HG02885 (cell line): ENCODE measurements at regions not wholly inside any gene's neighbourhood (a gene's known extent, or its start where the extent isn't known, plus 50 kb on each side); places are given as distances from the start of the nearest gene placed in this dataset.
"Not testable (repeated sequence)": the region's sequence is repeated elsewhere in the genome, so short reads cannot be mapped to it uniquely, and the experiment has no call there.

Source experiments
- ATAC-seq: cut with Tn5 transposase; IDR thresholded peaks from one replicate; pipeline ENCODE4 v1.9.1; 2021; ENCODE audit warnings: mild to moderate bottlenecking; ENCODE audit not compliant: unreplicated experiment, poor library complexity

DNA sequence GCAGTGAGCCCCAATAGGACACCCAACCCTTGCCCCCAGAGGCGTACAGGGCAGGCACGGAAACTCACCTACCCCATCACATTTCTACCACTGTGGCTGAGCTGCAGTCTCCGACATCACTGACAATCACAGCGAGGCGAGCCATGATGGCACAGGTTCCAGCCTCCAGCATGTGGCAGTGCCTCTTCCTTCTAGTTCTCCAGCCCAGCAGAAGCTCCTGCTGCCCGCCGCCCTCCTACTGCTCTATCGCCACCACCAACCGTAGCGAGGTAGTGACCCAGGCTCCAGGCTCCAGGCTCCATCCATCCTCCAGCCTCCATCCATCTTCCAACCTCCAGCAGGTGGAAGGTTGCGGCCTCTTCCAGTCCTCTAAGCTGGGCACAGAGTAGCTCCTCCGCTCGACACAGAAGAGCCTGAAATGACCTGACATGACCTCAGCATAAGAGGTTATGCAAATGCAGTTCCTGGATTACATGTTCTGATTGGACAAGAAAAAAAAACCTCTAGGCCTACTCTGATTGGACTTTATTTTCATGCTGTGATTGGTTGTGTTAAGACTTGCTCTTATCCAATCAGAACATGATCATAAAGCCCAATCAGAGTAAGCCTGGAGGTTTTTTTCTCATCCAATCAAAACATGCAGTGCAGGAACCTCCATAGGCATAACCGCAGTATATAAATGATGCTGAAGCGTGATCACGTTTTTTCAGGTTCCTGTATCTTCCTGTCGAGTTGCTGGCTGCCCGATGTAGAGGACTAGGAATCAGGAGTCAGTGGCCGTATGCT lies 438.9 kb upstream of the ZNF337 start:
- ATAC-seq, result no peak

DNA sequence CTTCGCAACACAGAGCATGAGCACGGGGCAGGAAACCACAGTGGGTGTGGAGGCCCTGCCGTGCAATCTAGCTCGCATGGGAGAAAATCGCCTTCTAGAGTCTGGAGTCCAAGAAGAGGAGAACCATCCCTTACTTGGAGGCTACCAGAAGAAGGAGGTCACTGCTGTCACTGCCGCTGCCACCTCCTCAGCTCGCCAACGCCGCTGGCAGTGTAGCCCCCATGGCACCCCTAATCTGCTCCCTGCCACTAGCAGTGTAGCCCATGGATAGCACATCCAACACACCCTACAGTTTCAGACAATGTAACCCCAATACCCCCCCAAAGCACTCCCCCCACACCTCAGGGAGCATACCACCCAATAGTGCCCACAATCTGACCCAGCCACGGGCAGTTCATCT lies 438.0 kb upstream of the ZNF337 start:
- ATAC-seq, result no peak

DNA sequence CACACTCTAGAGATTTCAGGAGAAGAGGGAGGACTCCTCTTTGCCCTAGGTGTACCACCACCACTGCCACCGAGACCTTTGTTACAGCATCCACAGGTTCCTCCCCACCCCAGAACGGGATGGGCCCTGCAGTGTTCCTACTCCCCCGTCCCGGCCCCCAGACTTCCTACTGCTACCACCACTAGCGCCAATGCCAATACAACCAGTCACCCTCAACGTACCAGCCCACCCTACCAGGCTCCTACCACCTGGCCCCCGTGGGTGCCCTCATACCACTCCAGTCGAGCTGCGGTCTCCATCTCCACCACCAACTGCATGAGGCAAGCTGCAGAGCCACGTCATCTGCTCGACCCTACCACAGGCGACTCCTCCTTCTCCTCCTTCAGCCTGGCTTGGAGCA lies 437.1 kb upstream of the ZNF337 start:
- ATAC-seq, result not testable (repeated sequence)

DNA sequence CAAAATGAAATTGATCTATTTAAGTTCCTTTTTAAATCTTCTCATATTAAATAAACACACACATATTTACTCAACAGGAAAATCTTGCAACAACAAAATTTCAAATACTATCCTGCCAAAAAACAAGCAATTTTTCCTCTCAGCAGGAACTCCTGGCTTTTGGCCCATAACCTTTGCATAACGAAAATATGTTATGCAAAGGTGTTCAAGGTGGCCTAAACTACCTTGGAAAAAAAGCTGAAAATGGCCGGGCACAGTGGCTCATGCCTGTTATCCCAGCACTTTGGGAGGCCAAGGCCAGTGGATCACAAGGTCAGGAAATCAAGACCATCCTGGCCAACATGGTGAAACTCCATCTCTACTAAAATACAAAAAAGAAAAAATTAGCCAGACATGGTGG lies 424.3 kb upstream of the ZNF337 start:
- ATAC-seq, result not testable (repeated sequence)

DNA sequence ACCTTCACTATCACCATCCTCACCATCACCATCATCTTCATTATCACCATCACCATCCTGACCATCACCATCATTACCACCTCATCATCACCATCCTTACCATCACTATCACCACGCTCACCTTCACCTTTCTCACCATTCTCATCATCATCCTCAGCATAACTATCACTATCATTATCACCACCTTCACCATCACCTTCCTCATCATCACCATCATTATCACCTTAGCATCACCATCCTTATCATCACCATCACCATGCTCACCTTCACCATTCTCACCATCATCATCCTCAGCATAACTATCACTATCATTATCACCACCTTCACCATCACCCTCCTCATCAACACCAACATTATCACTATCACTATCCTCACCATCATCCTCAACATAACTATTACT lies 397.8 kb upstream of the ZNF337 start:
- ATAC-seq, result not testable (repeated sequence)

DNA sequence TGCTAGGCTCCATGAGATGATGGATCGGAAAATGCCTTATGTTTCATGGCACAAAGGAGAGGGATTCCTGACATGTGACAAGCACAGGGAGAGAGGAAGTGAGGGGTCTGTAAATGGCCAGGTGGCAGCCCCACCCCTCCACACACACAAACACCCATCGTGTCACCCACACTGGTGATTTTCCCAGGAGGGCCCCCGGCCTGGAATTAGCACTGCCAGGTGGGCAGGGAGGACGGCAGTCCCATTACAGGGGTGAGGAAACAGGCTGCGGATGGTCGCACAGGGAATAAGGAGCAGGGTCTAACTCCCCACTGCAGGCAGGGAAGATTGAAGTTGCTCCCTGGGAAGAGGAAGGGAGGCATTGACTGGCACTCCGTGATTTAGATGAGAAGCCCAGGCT lies 395.3 kb upstream of the ZNF337 start:
- not testable (repeated sequence) for ATAC-seq

DNA sequence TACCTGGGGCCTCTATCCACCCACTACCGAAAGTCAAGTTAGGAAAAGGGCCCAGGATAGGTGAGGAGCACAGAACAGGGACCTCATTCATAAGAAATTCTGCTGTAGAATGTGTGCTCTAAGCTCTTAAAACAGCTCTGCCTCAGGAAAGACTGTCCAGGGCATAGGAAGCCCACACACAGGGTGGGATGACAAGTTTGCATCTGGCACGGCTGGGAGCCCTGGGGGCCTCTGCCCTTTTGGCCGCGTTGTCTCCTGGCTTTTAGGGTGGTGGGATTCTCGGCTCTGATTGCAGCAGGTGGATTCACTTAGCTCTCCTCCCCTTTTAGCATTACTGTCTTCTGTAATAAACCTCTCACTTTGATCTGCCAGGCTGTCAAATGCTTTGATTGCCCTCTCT lies 389.5 kb upstream of the ZNF337 start:
- ATAC-seq, result not testable (repeated sequence)

DNA sequence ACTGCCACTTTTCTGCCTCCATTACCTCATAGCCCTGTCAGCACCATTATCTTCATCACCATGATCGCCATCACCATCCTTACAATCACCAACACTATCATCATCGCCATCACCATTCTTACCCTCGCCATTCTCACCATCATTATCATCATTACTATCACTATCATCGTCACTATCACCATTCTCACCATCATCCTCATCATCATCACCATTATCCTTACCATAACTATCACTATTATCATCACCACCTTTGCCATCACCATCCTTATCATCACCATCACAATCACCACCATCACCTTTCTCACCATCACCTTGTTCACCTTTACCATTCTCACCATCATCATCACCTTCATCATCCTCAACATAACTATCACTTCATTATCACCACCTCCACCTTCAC lies 377.3 kb upstream of the ZNF337 start:
- not testable (repeated sequence) for ATAC-seq

DNA sequence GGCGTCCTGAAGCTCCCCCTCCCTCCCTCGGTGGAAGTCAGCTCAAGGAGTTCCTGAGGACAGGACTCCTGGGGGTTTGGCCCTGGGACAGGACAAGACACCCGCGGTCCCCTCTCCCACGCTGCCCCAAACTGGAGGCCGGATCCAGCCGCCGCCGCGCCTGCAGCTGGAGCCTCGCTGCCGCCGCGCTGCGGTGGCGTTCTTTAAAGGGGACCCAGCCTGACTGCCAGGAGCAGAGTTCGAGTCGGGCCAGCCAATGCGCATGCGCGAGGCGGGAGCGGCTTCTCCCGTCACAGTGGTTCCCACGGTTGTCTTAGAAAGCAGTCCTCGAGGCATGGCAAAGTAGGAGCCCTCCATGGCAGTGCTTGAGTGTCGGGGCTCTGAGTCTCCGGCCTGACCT lies 362.7 kb upstream of the ZNF337 start:
- not testable (repeated sequence) for ATAC-seq

DNA sequence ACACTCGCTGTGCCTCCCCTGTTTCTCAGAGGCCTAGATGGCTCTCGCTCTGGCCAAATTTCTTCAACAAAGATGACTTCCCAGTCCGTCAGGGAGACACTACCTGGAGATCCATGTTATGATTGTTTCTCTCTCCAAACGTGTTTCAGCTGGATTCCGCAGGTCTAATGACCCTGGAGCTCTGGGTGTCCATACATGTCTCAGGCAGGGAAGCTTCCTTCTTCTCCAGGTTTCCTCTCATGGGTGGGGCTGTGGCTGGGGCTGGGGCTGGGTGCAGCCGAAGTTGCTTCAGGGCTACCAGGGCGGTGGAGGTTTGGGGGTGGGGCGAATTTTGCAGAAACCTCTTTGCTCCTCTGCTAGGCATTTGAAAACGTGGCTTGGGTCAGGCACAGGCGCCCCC lies 361.8 kb upstream of the ZNF337 start:
- not testable (repeated sequence) for ATAC-seq

DNA sequence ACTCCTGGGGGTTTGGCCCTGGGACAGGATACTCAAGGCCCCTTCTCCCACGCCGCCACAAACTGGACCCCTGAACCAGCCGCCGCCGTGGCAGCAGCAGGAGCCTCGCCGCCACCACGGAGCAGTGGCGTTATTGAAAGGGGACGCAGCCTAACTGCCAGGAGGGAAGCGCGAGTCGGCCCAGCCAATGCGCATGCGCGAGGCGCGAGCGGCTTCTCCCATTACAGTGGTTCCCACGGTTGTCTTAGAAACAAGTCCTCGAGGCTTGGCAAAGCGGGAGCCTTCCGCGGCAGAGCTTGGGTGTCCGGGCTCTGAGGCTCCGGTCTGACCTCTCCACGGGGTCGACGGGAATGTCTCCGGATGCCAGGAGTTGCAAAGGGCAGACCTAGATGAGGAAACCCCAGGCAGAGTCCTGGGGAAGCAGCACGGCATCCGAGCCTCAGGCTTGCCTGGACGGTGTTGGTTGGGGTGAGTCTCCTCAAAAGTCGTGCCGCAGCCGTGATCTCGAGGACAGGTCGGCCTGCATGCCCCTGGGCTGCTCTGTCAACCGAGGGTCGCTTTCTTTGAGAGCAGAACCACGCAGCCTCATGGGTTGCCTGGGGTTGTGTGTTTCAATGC lies 360.6 kb upstream of the ZNF337 start:
- not testable (repeated sequence) for ATAC-seq

DNA sequence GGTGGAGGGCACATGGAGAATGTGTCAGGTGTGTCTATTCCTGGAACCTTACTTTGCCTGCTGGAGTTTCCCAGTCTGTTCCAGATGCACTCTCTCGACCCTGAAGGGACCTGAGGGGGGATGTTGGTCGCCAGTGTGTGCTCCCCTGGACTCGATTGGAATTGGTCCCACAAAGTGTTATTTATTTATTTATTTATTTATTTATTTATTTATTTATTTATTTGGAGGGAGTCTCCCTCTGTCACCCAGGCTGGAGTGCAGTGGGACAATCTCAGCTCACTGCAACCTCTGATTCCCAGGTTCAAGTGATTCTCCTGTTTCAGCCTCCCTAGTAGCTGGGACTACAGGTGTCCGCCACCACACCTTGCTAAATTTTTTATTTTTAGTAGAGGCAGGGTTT lies 329.1 kb upstream of the ZNF337 start:
- not testable (repeated sequence) for ATAC-seq

DNA sequence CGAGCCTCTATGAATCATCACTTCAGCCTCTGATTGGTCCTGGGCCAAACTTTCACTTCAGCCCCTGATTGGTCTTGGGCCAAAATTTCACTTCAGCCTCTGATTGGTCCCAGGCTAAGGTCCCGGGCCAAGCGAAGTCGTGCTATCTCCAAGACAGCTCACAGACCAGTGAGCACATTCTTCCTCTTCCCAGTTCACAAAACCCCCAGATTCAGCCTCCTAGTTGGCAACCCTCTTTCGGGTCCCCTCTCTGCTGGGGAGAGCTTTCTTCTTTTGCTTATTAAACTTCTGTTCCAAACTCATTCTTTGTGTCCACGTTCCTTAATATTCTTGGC lies 314.3 kb upstream of the ZNF337 start:
- ATAC-seq, result peak; percentile 68

DNA sequence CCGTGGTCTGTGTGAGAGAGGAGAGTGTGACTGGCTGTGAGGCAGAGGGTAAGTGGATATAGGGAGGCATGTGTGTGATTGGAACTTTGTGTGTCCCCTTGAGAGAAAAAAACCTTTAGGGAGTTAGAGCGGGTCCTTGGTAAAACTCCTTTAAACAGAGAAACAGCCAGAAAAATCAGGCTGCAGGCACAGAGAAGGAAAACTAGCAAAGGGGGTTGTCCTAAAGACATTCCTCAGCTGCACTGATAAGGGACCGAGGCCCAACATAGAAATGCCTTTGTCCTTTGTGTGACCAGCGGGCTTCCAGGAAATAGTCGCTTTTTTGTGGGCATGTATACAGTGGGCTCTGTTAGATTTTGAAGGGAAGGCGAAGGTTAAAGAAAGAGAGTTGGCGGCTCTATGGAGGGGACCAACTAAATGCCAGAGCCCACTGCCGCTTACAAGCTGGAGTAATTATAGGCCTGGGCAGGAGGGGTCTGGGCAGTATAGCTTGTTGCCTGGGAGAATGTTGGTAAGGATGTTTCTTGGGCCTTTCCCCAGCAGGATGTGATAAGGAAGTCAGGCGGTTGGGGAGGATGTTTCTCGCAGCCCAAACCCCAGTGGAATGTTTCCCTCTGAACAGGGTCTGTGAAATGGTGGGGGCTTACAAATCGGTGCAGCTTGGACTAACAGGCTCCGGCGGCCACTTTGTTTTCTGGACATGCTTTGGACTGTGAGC lies 313.7 kb upstream of the ZNF337 start:
- ATAC-seq, result not testable (repeated sequence)

DNA sequence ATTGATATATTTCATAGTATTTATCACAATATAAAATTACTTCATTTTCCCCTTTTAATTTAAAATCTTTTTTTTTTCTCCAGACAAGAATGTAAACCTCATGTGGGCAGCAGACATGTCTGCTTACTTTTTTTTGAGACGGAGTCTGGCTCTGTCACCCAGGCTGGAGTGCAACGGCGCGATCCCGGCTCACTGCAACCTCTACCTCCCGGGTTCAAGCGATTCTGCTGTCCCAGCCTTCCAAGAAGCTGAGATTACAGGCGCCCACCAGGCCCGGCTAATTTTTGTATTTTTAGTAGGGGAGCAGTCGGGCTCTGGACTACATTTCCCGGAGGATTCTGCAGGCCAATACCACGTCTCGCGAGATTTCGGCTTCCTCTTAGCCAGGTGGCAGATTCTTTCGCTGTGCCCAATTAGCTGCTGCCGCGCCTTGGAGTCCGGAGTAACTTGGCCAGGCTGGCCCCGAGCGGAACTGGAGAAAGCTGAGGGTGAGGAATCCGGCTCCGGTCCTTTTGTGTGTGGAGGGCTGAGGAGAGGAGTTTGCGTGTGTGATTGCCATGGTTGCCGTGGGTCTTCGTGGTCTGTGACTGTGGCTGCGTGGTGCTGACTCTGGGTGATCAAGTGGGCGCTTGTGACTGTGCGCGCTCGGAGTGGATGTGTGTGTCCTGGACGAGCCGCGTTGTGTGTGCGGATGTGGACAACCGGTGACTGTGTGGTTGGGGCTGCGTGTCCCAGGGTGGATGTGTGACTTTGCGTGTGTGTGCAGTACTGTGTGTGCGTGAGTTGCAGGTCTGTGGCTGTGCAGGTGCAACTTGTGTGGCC lies 313.0 kb upstream of the ZNF337 start:
- ATAC-seq, result peak; percentile 72

DNA sequence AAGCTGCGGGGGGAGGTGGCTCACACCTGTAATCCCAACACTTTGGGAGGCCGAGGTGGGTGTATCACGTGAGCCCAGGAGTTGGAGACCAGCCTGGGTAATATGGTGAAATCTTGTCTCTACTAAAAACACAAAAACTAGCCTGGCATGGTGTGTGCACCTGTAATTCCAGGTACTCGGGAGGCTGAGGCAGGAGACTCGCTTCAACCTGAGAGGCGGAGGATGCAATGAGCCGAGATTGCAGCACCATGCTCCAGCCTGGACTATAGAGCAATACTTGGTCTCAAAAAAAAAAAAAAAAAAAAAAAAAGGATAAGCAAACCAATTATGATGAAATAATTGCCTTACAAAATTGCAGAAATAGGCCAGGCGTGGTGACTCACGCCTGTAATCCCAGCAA lies 311.4 kb upstream of the ZNF337 start:
- ATAC-seq, result not testable (repeated sequence)

DNA sequence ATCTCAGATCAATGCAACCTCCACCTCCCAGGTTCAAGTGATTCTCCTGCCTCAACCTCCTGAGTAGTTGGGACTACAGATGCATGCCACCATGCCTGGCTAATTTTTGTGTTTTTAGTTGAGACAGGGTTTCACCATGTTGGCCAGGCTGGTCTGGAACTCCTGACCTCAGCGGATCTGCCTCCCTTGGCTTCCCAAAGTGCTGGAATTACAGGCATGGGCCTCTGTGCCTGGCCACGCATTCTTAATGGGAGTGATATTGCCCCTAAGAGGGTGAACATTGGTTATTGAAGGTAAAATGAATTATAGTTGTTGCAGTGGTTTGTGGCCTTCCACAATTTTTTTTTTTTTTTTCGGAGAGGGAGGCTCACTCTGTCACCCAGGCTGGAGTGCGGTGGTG lies 309.5 kb upstream of the ZNF337 start:
- ATAC-seq, result not testable (repeated sequence)

DNA sequence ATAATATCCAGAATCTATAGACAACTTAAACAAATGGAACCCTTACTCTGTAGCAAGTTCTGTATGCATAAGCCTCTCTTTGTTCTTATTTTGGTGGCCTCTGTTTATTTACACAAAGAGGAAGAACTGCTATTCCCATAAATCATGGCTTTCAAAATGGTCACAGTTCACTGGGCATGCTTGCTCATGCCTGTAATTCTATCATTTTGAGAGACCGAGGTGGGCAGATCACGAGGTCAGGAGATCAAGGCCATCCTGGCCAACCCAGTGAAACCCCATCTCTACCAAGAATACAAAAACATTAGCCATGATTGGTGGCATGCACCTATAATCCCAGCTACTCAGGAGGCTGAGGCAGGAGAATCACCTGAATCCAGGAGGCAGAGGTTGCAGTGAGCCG lies 307.3 kb upstream of the ZNF337 start:
- ATAC-seq, result not testable (repeated sequence)

DNA sequence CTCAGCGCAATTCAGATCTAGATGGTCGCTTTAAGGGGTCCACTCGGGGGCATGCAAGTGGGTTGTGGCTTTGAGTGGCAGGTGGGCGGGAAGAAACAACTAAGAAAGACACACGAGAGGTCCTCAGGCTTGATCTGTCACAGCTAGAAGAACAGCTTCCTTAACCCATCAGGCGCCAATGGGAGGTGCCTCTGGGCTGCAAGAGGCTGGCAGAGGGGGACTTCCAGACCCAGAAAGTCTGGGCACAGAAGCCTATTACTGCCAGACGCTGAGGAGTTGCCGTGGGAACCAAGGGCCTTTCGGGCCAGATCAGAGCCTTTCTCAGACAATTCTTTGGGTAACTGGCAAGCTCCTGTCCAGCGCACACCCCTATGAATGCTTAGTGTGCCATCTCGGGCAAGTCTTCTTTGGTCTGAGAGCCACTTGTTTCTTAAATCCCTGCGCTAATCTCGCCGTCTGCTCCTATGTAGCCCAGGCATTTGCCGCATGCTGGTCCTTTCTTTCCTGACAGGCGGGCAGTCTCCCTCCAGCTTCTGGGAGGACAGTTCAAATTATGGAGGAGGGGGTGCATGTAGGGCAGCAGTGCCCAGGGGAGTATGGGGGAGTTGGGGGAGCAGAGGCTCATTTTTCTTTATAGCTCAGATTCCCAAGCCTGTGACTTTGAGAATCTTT lies 300.9 kb upstream of the ZNF337 start:
- ATAC-seq, result not testable (repeated sequence)

DNA sequence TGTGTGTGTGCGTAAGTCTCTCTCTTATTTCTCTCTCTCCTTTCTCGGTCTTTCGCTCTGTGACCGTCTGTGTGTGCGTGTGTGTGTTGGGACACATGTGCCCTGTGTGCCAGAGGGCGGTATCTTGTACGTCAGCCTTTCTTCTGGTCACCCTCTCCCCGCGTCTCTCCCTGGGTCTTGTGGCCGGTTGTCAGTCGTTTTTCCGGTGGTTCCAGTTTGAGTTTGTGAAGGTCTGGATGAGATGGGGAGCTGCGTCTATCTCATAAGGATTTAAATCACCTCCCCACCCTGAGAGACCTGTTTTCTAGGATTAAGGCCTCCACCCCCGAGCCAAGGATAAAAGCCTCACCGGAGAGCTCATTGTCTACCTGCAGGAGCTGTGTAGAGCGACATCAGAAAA lies 295.5 kb upstream of the ZNF337 start:
- no peak for ATAC-seq
